GM12873 (cell line): ENCODE measurements at regions not wholly inside any gene's neighbourhood (a gene's known extent, or its start where the extent isn't known, plus 50 kb on each side); places are given as distances from the start of the nearest gene placed in this dataset.

Experiments used
- CTCF ChIP-seq: IDR thresholded peaks from 2 replicates; pipeline ENCODE4 v1.5.1; 2012; ENCODE audit warnings: low read depth, mild to moderate bottlenecking, moderate library complexity, low read length, control low read depth; ENCODE audit not compliant: insufficient read depth; ENCODE audit errors: missing control alignments

GRCh38 chr3:189569473-189569872 is 61.7 kb upstream of the TP63 start:
- no peak for TF ChIP-seq CTCF

DNA sequence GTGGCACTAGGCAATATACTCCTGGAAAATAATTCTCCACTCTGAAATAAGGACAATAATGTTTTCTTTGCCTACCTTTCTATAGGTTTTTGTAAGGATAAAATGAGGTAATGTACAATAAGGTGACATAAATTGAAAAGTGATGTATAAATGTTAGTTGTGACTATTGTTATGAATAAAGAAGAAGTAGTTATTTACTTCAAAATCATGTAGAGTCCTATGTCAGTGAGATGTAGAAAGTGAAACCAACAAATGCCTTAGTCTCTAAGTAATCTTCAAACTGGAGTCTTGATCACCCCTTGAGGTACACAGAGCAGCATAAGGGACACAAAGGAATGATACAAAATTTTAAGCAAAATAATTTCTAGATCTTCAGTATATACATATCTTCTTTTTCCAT is 60.3 kb upstream of the TP63 start:
- no peak for TF ChIP-seq CTCF

- no peak for TF ChIP-seq CTCF
Measured at GRCh38 chr3:189572249-189572648, 58.9 kb upstream of the TP63 start.

DNA sequence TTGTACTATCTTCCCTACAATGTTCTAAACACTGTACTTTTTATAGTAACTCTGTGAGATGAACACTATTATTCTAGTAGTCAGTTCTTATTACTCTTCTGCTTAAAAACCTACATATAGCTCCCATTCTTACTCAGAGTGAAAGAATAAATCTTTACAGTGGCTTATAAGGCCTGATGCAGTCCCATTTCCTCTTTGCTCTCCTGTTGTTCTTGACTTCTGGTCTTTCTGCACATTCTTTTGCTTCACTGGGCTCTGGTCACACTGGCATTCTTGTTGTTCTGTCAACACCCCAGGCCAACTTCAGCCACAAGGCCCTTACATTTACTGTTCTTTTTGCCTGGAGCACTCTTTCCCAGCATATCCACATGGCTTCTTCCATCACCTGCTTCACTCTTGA is 58.2 kb upstream of the TP63 start:
- TF ChIP-seq CTCF = no peak

- TF ChIP-seq CTCF = no peak
Measured at GRCh38 chr3:189576486-189576885, 54.7 kb upstream of the TP63 start.

DNA sequence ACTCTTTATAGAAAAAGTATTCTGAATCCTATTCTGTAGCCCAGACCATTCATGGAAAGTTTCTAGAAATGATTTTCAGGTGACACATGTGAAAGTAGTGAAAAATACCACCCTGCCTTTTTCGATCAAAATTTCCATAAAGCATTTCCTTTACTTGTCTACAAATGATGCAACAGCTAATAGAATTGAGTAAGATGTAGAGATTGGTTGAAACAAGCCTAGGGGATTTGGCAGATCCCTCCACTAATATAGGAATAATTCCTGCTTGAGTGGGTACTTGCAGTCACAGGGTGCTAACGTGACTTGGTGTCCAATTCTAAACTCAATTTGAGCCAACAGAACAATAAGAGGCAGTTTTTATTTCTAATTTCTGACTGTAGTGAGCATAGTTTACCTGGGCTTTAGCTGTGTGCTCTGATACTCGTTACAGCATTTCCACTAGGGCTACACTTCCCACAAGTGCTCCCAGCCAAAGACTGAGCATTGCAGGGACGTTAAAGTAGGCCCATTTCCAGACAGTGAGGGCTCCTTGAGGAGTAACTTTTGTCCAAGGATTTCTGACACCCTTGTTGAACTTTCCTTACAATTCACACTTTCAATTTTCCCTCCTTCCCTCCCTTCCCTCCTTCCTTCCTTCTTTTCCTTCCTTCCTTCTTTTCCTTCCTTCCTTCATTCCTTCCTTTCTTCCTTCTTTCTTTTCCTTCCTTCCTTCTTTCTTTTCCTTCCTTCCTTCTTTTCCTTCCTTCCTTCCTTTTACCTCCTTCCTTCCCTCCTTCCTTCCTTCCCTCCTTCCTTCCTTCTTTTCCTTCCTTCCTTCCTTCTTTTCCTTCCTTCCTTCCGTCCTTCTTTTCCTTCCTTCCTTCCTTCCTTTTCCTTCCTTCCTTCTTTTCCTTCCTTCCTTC is 53.9 kb upstream of the TP63 start:
- TF ChIP-seq CTCF = no peak

GRCh38 chr3:189580190-189580589 is 51.0 kb upstream of the TP63 start:
- no peak for TF ChIP-seq CTCF
